NCI-H1417 treated with DMSO at 0.1 percent for 48 hours (cell line): ENCODE measurements at regions not wholly inside any gene's neighbourhood (a gene's known extent, or its start where the extent isn't known, plus 50 kb on each side); places are given as distances from the start of the nearest gene placed in this dataset.
"Not testable (repeated sequence)": the region's sequence is repeated elsewhere in the genome, so short reads cannot be mapped to it uniquely, and the experiment has no call there.

Experiments used
- DNase-seq: peaks from one replicate; lab custom pipeline; 2025; lab: John Stamatoyannopoulos, UW

GRCh38 chr3:177476921-177477435 is 279.7 kb upstream of the TBL1XR1 start:
- DNase-seq = no peak

GRCh38 chr3:177478170-177478867 is 281.0 kb upstream of the TBL1XR1 start:
- DNase-seq = no peak

GRCh38 chr3:177479630-177480029 is 282.3 kb upstream of the TBL1XR1 start:
- DNase-seq = no peak

- DNase-seq = no peak
Measured at GRCh38 chr3:177481329-177481728, 284.0 kb upstream of the TBL1XR1 start.

- no peak for DNase-seq
Measured at GRCh38 chr3:177482048-177482691, 284.9 kb upstream of the TBL1XR1 start.

GRCh38 chr3:177483182-177483967 is 286.1 kb upstream of the TBL1XR1 start:
- no peak for DNase-seq

- no peak for DNase-seq
Measured at GRCh38 chr3:177484206-177484605, 286.9 kb upstream of the TBL1XR1 start.

GRCh38 chr3:177484926-177485325 is 287.6 kb upstream of the TBL1XR1 start:
- no peak for DNase-seq

- no peak for DNase-seq
Measured at GRCh38 chr3:177487635-177488186, 290.4 kb upstream of the TBL1XR1 start.

- no peak for DNase-seq
Measured at GRCh38 chr3:177488740-177489139, 291.5 kb upstream of the TBL1XR1 start.

GRCh38 chr3:177490626-177491025 is 293.3 kb upstream of the TBL1XR1 start:
- DNase-seq = no peak

- peak; percentile 12 for DNase-seq
Measured at GRCh38 chr3:177491296-177492032, 294.2 kb upstream of the TBL1XR1 start.

- no peak for DNase-seq
Measured at GRCh38 chr3:177493091-177493490, 295.8 kb upstream of the TBL1XR1 start.

GRCh38 chr3:177494216-177494615 is 296.9 kb upstream of the TBL1XR1 start:
- no peak for DNase-seq

- no peak for DNase-seq
Measured at GRCh38 chr3:177495566-177495965, 298.3 kb upstream of the TBL1XR1 start.

- no peak for DNase-seq
Measured at GRCh38 chr3:177498037-177498857, 301.0 kb upstream of the TBL1XR1 start.

- DNase-seq = not testable (repeated sequence)
Measured at GRCh38 chr3:177499039-177499438, 301.8 kb upstream of the TBL1XR1 start.

GRCh38 chr3:177499779-177500423 is 302.6 kb upstream of the TBL1XR1 start:
- DNase-seq = no peak

GRCh38 chr3:177510693-177511216 is 313.5 kb upstream of the TBL1XR1 start:
- DNase-seq = no peak
